Activated CD4-positive, alpha-beta memory T cell treated with anti-CD3 and anti-CD28 coated beads for 36 hours (primary cell): ENCODE measurements at regions not wholly inside any gene's neighbourhood (a gene's known extent, or its start where the extent isn't known, plus 50 kb on each side); places are given as distances from the start of the nearest gene placed in this dataset.

ENCODE experiments used
- CTCF ChIA-PET: fragments of 350-600 bp; sonication (Branson Sonifier 250); formaldehyde crosslinking; loops from one replicate; lab custom pipeline; 2021; ENCODE audit warnings: antibody characterized with exemption, inconsistent platforms; lab: Charles Lee
- POLR2A ChIA-PET: fragments of 350-600 bp; sonication (Branson Sonifier 250); formaldehyde crosslinking; loops from one replicate; lab custom pipeline; 2021; ENCODE audit warnings: antibody characterized with exemption; lab: Charles Lee
- DNase-seq: peaks from one replicate; pipeline ENCODE4 v3.0.0-alpha.2; 2020
- H3K27ac Mint-ChIP-seq: one replicate; pipeline ENCODE4 v1.8.0; 2021; ENCODE audit warnings: mixed read lengths
- H3K27me3 Mint-ChIP-seq: one replicate; pipeline ENCODE4 v1.8.0; 2021; ENCODE audit warnings: mixed read lengths
- H3K36me3 Mint-ChIP-seq: one replicate; pipeline ENCODE4 v1.8.0; 2021; ENCODE audit warnings: mixed read lengths
- H3K4me1 Mint-ChIP-seq: one replicate; pipeline ENCODE4 v1.8.0; 2021; ENCODE audit warnings: low read depth, mixed read lengths
- H3K4me3 Mint-ChIP-seq: one replicate; pipeline ENCODE4 v1.8.0; 2021; ENCODE audit warnings: mild to moderate bottlenecking, mixed read lengths
- H3K9me3 Mint-ChIP-seq: one replicate; pipeline ENCODE4 v1.8.0; 2021; ENCODE audit warnings: mixed read lengths
- intact Hi-C: fragments of 100-400 bp; cut with micrococcal nuclease; formaldehyde crosslinking; loops from one replicate; pipeline ENCODE4 v1.15.1; 2023

GRCh38 chr11:71336996-71337754, 84.8 kb upstream of the SHANK2 start:
- peaks cover 22% of the 10 kb centered on the region for H3K9me3 Mint-ChIP-seq
- no peak for DNase-seq
- H3K36me3 Mint-ChIP-seq: peaks cover 2% of the 10 kb centered on the region
- no peak overlapping the region for H3K27ac Mint-ChIP-seq
- CTCF ChIA-PET: no interaction called here
- peaks cover 2% of the 10 kb centered on the region for H3K27me3 Mint-ChIP-seq
- H3K4me1 Mint-ChIP-seq: no peaks in the 10 kb centered on the region
- H3K4me3 Mint-ChIP-seq: no peak overlapping the region
- intact Hi-C loops: no loop called here
- POLR2A ChIA-PET: no interaction called here

GRCh38 chr11:71336176-71336995, 84.0 kb upstream of the SHANK2 start:
- ChIA-PET POLR2A (no interaction called here), CTCF (no interaction called here)
- no peak overlapping the region for H3K4me3 Mint-ChIP-seq

GRCh38 chr11:71335371-71335770, 83.0 kb upstream of the SHANK2 start:
- ChIA-PET POLR2A (interaction anchor here (0.6 kb wide), 1 partner anchor 344 kb away, joined by 3 read pairs; no protein-coding TSS in a partner anchor), CTCF (no interaction called here)
- H3K27ac Mint-ChIP-seq: no peak overlapping the region
- no peak for DNase-seq
- H3K9me3 Mint-ChIP-seq: peaks cover 24% of the 10 kb centered on the region
- peaks cover 1% of the 10 kb centered on the region for H3K27me3 Mint-ChIP-seq
- intact Hi-C loops: no loop called here
- no peak overlapping the region for H3K4me3 Mint-ChIP-seq
- H3K4me1 Mint-ChIP-seq: no peaks in the 10 kb centered on the region
- H3K36me3 Mint-ChIP-seq: peaks cover 2% of the 10 kb centered on the region

More at GRCh38 chr11:71336176-71336995, 84.0 kb upstream of the SHANK2 start:
- intact Hi-C loops: no loop called here
- Mint-ChIP-seq H3K9me3 (peaks cover 24% of the 10 kb centered on the region), H3K27me3 (peaks cover 1% of the 10 kb centered on the region), H3K4me1 (no peaks in the 10 kb centered on the region), H3K27ac (no peak overlapping the region), H3K36me3 (peaks cover 2% of the 10 kb centered on the region)
- DNase-seq: no peak

GRCh38 chr11:71334191-71334590, 81.8 kb upstream of the SHANK2 start:
- POLR2A ChIA-PET: no interaction called here
- H3K27me3 Mint-ChIP-seq: peaks cover 1% of the 10 kb centered on the region

GRCh38 chr11:71333473-71333872, 81.1 kb upstream of the SHANK2 start:
- no peaks in the 10 kb centered on the region for H3K4me1 Mint-ChIP-seq
- ChIA-PET CTCF (no interaction called here), POLR2A (no interaction called here)
- H3K9me3 Mint-ChIP-seq: peaks cover 24% of the 10 kb centered on the region
- peaks cover 2% of the 10 kb centered on the region for H3K36me3 Mint-ChIP-seq
- H3K27me3 Mint-ChIP-seq: peaks cover 1% of the 10 kb centered on the region
- no peak for DNase-seq
- intact Hi-C loops: no loop called here
- H3K27ac Mint-ChIP-seq: no peak overlapping the region
- H3K4me3 Mint-ChIP-seq: no peak overlapping the region

More at GRCh38 chr11:71334191-71334590, 81.8 kb upstream of the SHANK2 start:
- Mint-ChIP-seq H3K27ac (no peak overlapping the region), H3K4me3 (no peak overlapping the region), H3K4me1 (no peaks in the 10 kb centered on the region), H3K9me3 (peaks cover 24% of the 10 kb centered on the region), H3K36me3 (peaks cover 2% of the 10 kb centered on the region)
- CTCF ChIA-PET: no interaction called here
- DNase-seq: no peak
- intact Hi-C loops: no loop called here

GRCh38 chr11:71332447-71332846, 80.1 kb upstream of the SHANK2 start:
- intact Hi-C loops: no loop called here
- Mint-ChIP-seq H3K4me1 (no peaks in the 10 kb centered on the region), H3K4me3 (no peak overlapping the region)

GRCh38 chr11:71332046-71332445, 79.7 kb upstream of the SHANK2 start:
- no peaks in the 10 kb centered on the region for H3K4me1 Mint-ChIP-seq
- H3K27me3 Mint-ChIP-seq: peaks cover 1% of the 10 kb centered on the region
- POLR2A ChIA-PET: no interaction called here
- CTCF ChIA-PET: no interaction called here
- H3K4me3 Mint-ChIP-seq: no peak overlapping the region
- H3K36me3 Mint-ChIP-seq: peaks cover 2% of the 10 kb centered on the region
- no peak for DNase-seq
- H3K27ac Mint-ChIP-seq: no peak overlapping the region
- intact Hi-C loops: no loop called here
- H3K9me3 Mint-ChIP-seq: peaks cover 24% of the 10 kb centered on the region

More at GRCh38 chr11:71332447-71332846, 80.1 kb upstream of the SHANK2 start:
- peaks cover 2% of the 10 kb centered on the region for H3K36me3 Mint-ChIP-seq
- H3K9me3 Mint-ChIP-seq: peaks cover 24% of the 10 kb centered on the region
- POLR2A ChIA-PET: no interaction called here
- no peak for DNase-seq
- H3K27me3 Mint-ChIP-seq: peaks cover 1% of the 10 kb centered on the region
- no peak overlapping the region for H3K27ac Mint-ChIP-seq
- CTCF ChIA-PET: no interaction called here

GRCh38 chr11:71331631-71332030, 79.3 kb upstream of the SHANK2 start:
- Mint-ChIP-seq H3K36me3 (peaks cover 2% of the 10 kb centered on the region), H3K9me3 (peaks cover 24% of the 10 kb centered on the region), H3K4me3 (no peak overlapping the region), H3K27ac (no peak overlapping the region), H3K27me3 (peaks cover 1% of the 10 kb centered on the region), H3K4me1 (no peaks in the 10 kb centered on the region)
- intact Hi-C loops: no loop called here
- no peak for DNase-seq
- POLR2A ChIA-PET: no interaction called here
- CTCF ChIA-PET: no interaction called here

GRCh38 chr11:71330996-71331395, 78.6 kb upstream of the SHANK2 start:
- no peak for DNase-seq
- ChIA-PET POLR2A (no interaction called here), CTCF (no interaction called here)
- peaks cover 24% of the 10 kb centered on the region for H3K9me3 Mint-ChIP-seq
- peaks cover 1% of the 10 kb centered on the region for H3K27me3 Mint-ChIP-seq
- no peak overlapping the region for H3K4me3 Mint-ChIP-seq
- intact Hi-C loops: no loop called here
- H3K36me3 Mint-ChIP-seq: peaks cover 2% of the 10 kb centered on the region
- H3K4me1 Mint-ChIP-seq: no peaks in the 10 kb centered on the region
- H3K27ac Mint-ChIP-seq: no peak overlapping the region

- no peak overlapping the region for H3K27ac Mint-ChIP-seq
- peaks cover 24% of the 10 kb centered on the region for H3K9me3 Mint-ChIP-seq
- no peak overlapping the region for H3K4me3 Mint-ChIP-seq
- no peaks in the 10 kb centered on the region for H3K4me1 Mint-ChIP-seq
- H3K36me3 Mint-ChIP-seq: peaks cover 2% of the 10 kb centered on the region
- POLR2A ChIA-PET: no interaction called here
- intact Hi-C loops: no loop called here
- DNase-seq: no peak
- CTCF ChIA-PET: no interaction called here
- H3K27me3 Mint-ChIP-seq: peaks cover 1% of the 10 kb centered on the region
Measured at GRCh38 chr11:71330349-71330748, 78.0 kb upstream of the SHANK2 start.

- peaks cover 1% of the 10 kb centered on the region for H3K27me3 Mint-ChIP-seq
- H3K36me3 Mint-ChIP-seq: peaks cover 2% of the 10 kb centered on the region
Measured at GRCh38 chr11:71329786-71330185, 77.4 kb upstream of the SHANK2 start.

GRCh38 chr11:71329165-71329510, 76.8 kb upstream of the SHANK2 start:
- peaks cover 2% of the 10 kb centered on the region for H3K36me3 Mint-ChIP-seq
- ChIA-PET POLR2A (no interaction called here), CTCF (no interaction called here)
- intact Hi-C loops: no loop called here
- no peak overlapping the region for H3K4me3 Mint-ChIP-seq
- no peak for DNase-seq
- no peaks in the 10 kb centered on the region for H3K4me1 Mint-ChIP-seq
- H3K9me3 Mint-ChIP-seq: peaks cover 20% of the 10 kb centered on the region
- no peak overlapping the region for H3K27ac Mint-ChIP-seq
- H3K27me3 Mint-ChIP-seq: peaks cover 1% of the 10 kb centered on the region

More at GRCh38 chr11:71329786-71330185, 77.4 kb upstream of the SHANK2 start:
- intact Hi-C loops: no loop called here
- ChIA-PET CTCF (no interaction called here), POLR2A (no interaction called here)
- Mint-ChIP-seq H3K4me3 (no peak overlapping the region), H3K9me3 (peaks cover 23% of the 10 kb centered on the region), H3K27ac (no peak overlapping the region), H3K4me1 (no peaks in the 10 kb centered on the region)
- DNase-seq: no peak
